ENCODE measurements at regions not wholly inside any gene's neighbourhood (a gene's known extent, or its start where the extent isn't known, plus 50 kb on each side); places are given as distances from the start of the nearest gene placed in this dataset.

- no peaks in the 10 kb centered on the region for H3K79me2 ChIP-seq (ENCODE audit: low read length)
- no peak overlapping the region for H3K4me3 ChIP-seq (ENCODE audit: low read length)
- H3K27ac ChIP-seq (ENCODE audit: low read length): no peak overlapping the region
- H3K9me3 ChIP-seq (replicated peaks; ENCODE audit: insufficient read depth, low read length): no peaks in the 10 kb centered on the region
- H3K4me2 ChIP-seq (ENCODE audit: low read depth, low read length): no peak overlapping the region
- H3K4me1 ChIP-seq (ENCODE audit: low read length): no peaks in the 10 kb centered on the region
- peaks cover 24% of the 10 kb centered on the region for H3K27me3 ChIP-seq (replicated peaks; ENCODE audit: insufficient read depth, low read length)
- H3K9ac ChIP-seq (ENCODE audit: low read length): no peak overlapping the region
- DNase-seq: no peak
- H3K36me3 ChIP-seq (replicated peaks; ENCODE audit: insufficient read depth, low read length): no peaks in the 10 kb centered on the region
- TF ChIP-seq EZH2phosphoT487 (IDR thresholded peaks at IDR 0.05; ENCODE audit: low read length): no peak
- TF ChIP-seq CTCF (IDR thresholded peaks at IDR 0.05; ENCODE audit: low read length): no peak
- no peak for TF ChIP-seq EZH2 (optimal IDR thresholded peaks at IDR 0.05; ENCODE audit: low read depth, low read length)
- no peaks in the 10 kb centered on the region for H3F3A ChIP-seq (ENCODE audit: insufficient read depth, low read length)
- H2AFZ ChIP-seq (ENCODE audit: low read length): no peak overlapping the region
- H3K9me2 ChIP-seq (replicated peaks; ENCODE audit: insufficient read depth, low read length): no peaks in the 10 kb centered on the region
- H4K20me1 ChIP-seq (ENCODE audit: insufficient read depth, low read length): no peaks in the 10 kb centered on the region
Measured at GRCh38 chr19:31149441-31149941, 199.7 kb downstream of the TSHZ3 start.

- Histone ChIP-seq H3F3A (ENCODE audit: insufficient read depth, low read length) (no peaks in the 10 kb centered on the region), H3K9me2 (replicated peaks; ENCODE audit: insufficient read depth, low read length) (no peaks in the 10 kb centered on the region), H3K4me3 (ENCODE audit: low read length) (no peak overlapping the region), H3K27ac (ENCODE audit: low read length) (no peak overlapping the region), H3K9ac (ENCODE audit: low read length) (no peak overlapping the region), H3K27me3 (replicated peaks; ENCODE audit: insufficient read depth, low read length) (peaks cover 31% of the 10 kb centered on the region), H2AFZ (ENCODE audit: low read length) (no peak overlapping the region), H3K79me2 (ENCODE audit: low read length) (no peaks in the 10 kb centered on the region), H3K4me1 (ENCODE audit: low read length) (no peaks in the 10 kb centered on the region), H3K4me2 (ENCODE audit: low read depth, low read length) (no peak overlapping the region), H3K36me3 (replicated peaks; ENCODE audit: insufficient read depth, low read length) (no peaks in the 10 kb centered on the region), H4K20me1 (ENCODE audit: insufficient read depth, low read length) (no peaks in the 10 kb centered on the region), H3K9me3 (replicated peaks; ENCODE audit: insufficient read depth, low read length) (no peaks in the 10 kb centered on the region)
- no peak for DNase-seq
- TF ChIP-seq EZH2phosphoT487 (IDR thresholded peaks at IDR 0.05; ENCODE audit: low read length) (no peak), EZH2 (optimal IDR thresholded peaks at IDR 0.05; ENCODE audit: low read depth, low read length) (no peak), CTCF (IDR thresholded peaks at IDR 0.05; ENCODE audit: low read length) (no peak)
Measured at GRCh38 chr19:31148671-31149070, 200.6 kb downstream of the TSHZ3 start.

- H3K79me2 ChIP-seq (ENCODE audit: low read length): no peaks in the 10 kb centered on the region
- no peak overlapping the region for H3K4me3 ChIP-seq (ENCODE audit: low read length)
- no peaks in the 10 kb centered on the region for H3K9me3 ChIP-seq (replicated peaks; ENCODE audit: insufficient read depth, low read length)
- H3F3A ChIP-seq (ENCODE audit: insufficient read depth, low read length): no peaks in the 10 kb centered on the region
- no peaks in the 10 kb centered on the region for H3K4me1 ChIP-seq (ENCODE audit: low read length)
- H4K20me1 ChIP-seq (ENCODE audit: insufficient read depth, low read length): no peaks in the 10 kb centered on the region; the same call in 1 of the 2 replicates
- TF ChIP-seq EZH2phosphoT487 (IDR thresholded peaks at IDR 0.05; ENCODE audit: low read length): no peak
- TF ChIP-seq EZH2 (optimal IDR thresholded peaks at IDR 0.05; ENCODE audit: low read depth, low read length): no peak
- H3K27me3 ChIP-seq (replicated peaks; ENCODE audit: insufficient read depth, low read length): peaks cover 32% of the 10 kb centered on the region
- H2AFZ ChIP-seq (ENCODE audit: low read length): no peak overlapping the region
- H3K9me2 ChIP-seq (replicated peaks; ENCODE audit: insufficient read depth, low read length): no peaks in the 10 kb centered on the region
- H3K27ac ChIP-seq (ENCODE audit: low read length): no peak overlapping the region
- no peak overlapping the region for H3K4me2 ChIP-seq (ENCODE audit: low read depth, low read length)
- no peak for DNase-seq
- no peak overlapping the region for H3K9ac ChIP-seq (ENCODE audit: low read length)
- no peaks in the 10 kb centered on the region for H3K36me3 ChIP-seq (replicated peaks; ENCODE audit: insufficient read depth, low read length)
Measured at GRCh38 chr19:31147234-31147633, 202.0 kb downstream of the TSHZ3 start.

- no peaks in the 10 kb centered on the region for H3K9me3 ChIP-seq (replicated peaks; ENCODE audit: insufficient read depth, low read length)
- DNase-seq: no peak
- no peak overlapping the region for H3K9ac ChIP-seq (ENCODE audit: low read length)
- peaks cover 32% of the 10 kb centered on the region for H3K27me3 ChIP-seq (replicated peaks; ENCODE audit: insufficient read depth, low read length)
- no peaks in the 10 kb centered on the region for H3K79me2 ChIP-seq (ENCODE audit: low read length)
- H3K4me2 ChIP-seq (ENCODE audit: low read depth, low read length): no peak overlapping the region
- H2AFZ ChIP-seq (ENCODE audit: low read length): no peak overlapping the region
- H3F3A ChIP-seq (ENCODE audit: insufficient read depth, low read length): no peaks in the 10 kb centered on the region
- no peaks in the 10 kb centered on the region; the same call in 1 of the 2 replicates for H4K20me1 ChIP-seq (ENCODE audit: insufficient read depth, low read length)
- no peaks in the 10 kb centered on the region for H3K9me2 ChIP-seq (replicated peaks; ENCODE audit: insufficient read depth, low read length)
- H3K27ac ChIP-seq (ENCODE audit: low read length): no peak overlapping the region
- no peaks in the 10 kb centered on the region for H3K36me3 ChIP-seq (replicated peaks; ENCODE audit: insufficient read depth, low read length)
- no peak for TF ChIP-seq EZH2 (optimal IDR thresholded peaks at IDR 0.05; ENCODE audit: low read depth, low read length)
- TF ChIP-seq CTCF (IDR thresholded peaks at IDR 0.05; ENCODE audit: low read length): no peak
- TF ChIP-seq EZH2phosphoT487 (IDR thresholded peaks at IDR 0.05; ENCODE audit: low read length): no peak
- H3K4me3 ChIP-seq (ENCODE audit: low read length): no peak overlapping the region
- H3K4me1 ChIP-seq (ENCODE audit: low read length): no peaks in the 10 kb centered on the region
Measured at GRCh38 chr19:31146546-31147183, 202.6 kb downstream of the TSHZ3 start.

All from MM.1S (cell line).